ENCODE measurements at regions not wholly inside any gene's neighbourhood (a gene's known extent, or its start where the extent isn't known, plus 50 kb on each side); places are given as distances from the start of the nearest gene placed in this dataset.
"Not testable (repeated sequence)": the region's sequence is repeated elsewhere in the genome, so short reads cannot be mapped to it uniquely, and the experiment has no call there.

DNA sequence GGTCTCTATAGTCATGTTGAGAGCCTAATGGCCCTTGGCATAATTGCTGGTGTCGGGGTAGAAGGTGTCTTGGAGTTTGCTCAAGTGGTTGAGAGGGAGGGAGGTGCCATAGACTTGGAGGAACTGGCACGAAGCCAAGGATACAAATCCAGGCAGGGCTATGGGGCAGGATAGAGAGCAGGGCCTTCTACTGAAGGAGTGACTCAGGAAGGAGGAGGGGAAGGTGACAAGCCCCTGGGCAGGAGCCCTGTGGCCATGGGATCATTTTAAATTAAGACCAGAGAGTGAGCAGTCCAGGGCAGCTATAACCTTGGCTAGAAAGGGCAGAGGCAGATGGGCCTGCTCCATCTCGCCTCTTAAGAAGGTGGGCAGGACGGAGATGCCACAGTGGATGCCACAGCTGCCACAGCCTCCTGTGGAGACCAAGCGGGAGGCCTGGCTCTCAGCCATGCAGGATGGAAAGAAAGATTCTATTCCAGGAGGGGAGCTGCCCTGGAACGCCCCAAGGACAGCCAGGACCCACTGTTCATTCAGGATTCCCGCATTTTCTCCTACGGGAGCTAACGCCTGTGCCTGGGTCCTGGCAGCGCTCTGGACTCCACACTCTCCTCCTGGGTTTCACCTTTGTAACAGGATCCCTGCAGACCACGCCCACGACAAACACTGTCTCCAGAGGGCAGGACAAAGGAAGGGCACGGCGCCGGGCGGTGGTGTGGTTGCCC, 189.6 kb downstream of the KLRB1 start:
- no CpG with 5 or more reads among the region's 16 CpGs for WGBS, 10 experiments
- H3K4me3 ChIP-seq; H3K27ac ChIP-seq; ATAC-seq (replicated peaks in 6 of 8); H3K4me1 ChIP-seq (replicated peaks in 1 of 2); in situ Hi-C loops (cut with MboI; ENCODE audit: low pct_unique_long_range_greater_than_20kb in 2 of 9, low sequenced_read_pairs in 9 of 9, unreplicated experiment in 9 of 9): not testable (repeated sequence)

- in situ Hi-C loops (cut with MboI; ENCODE audit: low pct_unique_long_range_greater_than_20kb in 2 of 9, low sequenced_read_pairs in 9 of 9, unreplicated experiment in 9 of 9); H3K4me1 ChIP-seq (replicated peaks in 1 of 2); H3K4me3 ChIP-seq; ATAC-seq (replicated peaks in 6 of 8); H3K27ac ChIP-seq: not testable (repeated sequence)
- no CpG with 5 or more reads among the region's 13 CpGs for WGBS, 10 experiments
Measured at GRCh38 chr12:9417341-9417740, 190.4 kb downstream of the KLRB1 start.

DNA sequence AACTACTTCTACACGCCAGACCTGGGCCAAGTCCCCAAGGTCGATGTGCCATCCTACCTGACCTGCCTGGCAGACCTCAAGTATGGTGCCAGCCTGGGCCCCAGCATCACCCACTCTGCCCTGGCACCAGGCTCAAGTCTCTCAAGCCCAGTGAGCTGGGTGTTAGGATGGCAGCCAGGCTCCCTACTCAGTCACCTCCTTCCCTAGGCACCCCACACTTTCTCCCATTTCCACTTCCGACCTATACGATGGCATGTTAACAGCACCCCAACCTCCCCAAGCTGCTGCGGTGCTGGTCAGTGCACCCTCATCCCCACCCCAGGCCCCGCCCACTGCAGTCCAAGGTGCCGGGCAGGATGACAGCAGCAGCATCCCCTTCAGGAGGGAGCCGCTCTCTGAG, 191.4 kb downstream of the KLRB1 start:
- 95% methylated on average over 3 of the region's 8 CpGs; no CpG with 5 or more reads in 9 of the 10 experiments for WGBS, 10 experiments
- in situ Hi-C loops (cut with MboI; ENCODE audit: low pct_unique_long_range_greater_than_20kb in 2 of 9, low sequenced_read_pairs in 9 of 9, unreplicated experiment in 9 of 9); ATAC-seq (replicated peaks in 6 of 8); H3K4me1 ChIP-seq (replicated peaks in 1 of 2); H3K4me3 ChIP-seq; H3K27ac ChIP-seq: not testable (repeated sequence)

GRCh38 chr12:9415898-9416297, 191.8 kb downstream of the KLRB1 start:
- no CpG with 5 or more reads among the region's 3 CpGs for WGBS, 10 experiments
- H3K4me1 ChIP-seq (replicated peaks in 1 of 2); in situ Hi-C loops (cut with MboI; ENCODE audit: low pct_unique_long_range_greater_than_20kb in 2 of 9, low sequenced_read_pairs in 9 of 9, unreplicated experiment in 9 of 9); H3K4me3 ChIP-seq; H3K27ac ChIP-seq; ATAC-seq (replicated peaks in 6 of 8): not testable (repeated sequence)

DNA sequence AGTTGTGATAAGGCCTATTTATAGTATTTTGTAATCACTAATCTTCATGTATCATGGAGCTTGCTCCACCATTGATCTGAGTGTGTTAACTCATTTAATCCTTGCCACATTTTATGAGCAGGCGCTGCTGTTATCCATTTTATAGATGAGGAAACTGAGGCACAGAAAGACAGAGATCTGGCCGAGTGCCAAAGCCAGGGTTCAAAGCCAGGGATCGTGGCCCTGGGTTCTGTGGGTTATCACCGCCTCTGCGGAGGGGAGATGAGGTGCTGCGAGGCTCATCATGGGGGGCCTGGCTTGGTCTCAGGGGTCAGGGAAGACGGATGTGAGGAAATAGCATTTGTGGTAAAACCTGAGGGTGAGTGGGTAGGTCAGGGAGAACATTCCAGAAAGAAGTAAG, 193.9 kb downstream of the KLRB1 start:
- WGBS, 10 experiments: 100% methylated on average over 1 of the region's 7 CpGs; no CpG with 5 or more reads in 8 of the 10 experiments
- in situ Hi-C loops (cut with MboI; ENCODE audit: low pct_unique_long_range_greater_than_20kb in 2 of 9, low sequenced_read_pairs in 9 of 9, unreplicated experiment in 9 of 9); H3K4me3 ChIP-seq; H3K4me1 ChIP-seq (replicated peaks in 1 of 2); H3K27ac ChIP-seq; ATAC-seq (replicated peaks in 6 of 8): not testable (repeated sequence)

DNA sequence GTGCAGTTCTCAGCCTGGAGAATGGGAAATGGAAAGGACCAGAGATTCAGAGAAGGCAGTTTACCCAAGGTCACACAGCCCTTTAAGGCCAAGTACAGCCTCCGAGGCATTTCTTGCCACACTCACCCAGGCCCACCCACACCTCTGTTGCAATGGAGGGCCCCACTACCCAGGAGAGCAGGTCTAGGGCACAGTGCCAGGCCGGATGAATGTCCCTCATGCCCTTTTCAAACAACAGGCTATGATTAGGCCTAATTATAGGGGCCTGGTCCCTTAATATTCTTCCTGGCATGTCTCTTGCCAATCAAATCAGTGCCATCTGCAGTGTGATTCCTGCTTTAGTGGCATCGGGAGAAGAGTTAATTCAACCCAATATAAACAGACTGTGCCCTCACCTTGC, 195.3 kb downstream of the KLRB1 start:
- WGBS, 10 experiments: 60 to 100% (median 80%) methylated on average over 1 of the region's 3 CpGs; no CpG with 5 or more reads in 7 of the 10 experiments
- in situ Hi-C loops (cut with MboI; ENCODE audit: low pct_unique_long_range_greater_than_20kb in 2 of 9, low sequenced_read_pairs in 9 of 9, unreplicated experiment in 9 of 9); H3K27ac ChIP-seq: not testable (repeated sequence)

GRCh38 chr12:9411616-9412268, 196.0 kb downstream of the KLRB1 start:
- in situ Hi-C loops (cut with MboI; ENCODE audit: low pct_unique_long_range_greater_than_20kb in 2 of 9, low sequenced_read_pairs in 9 of 9, unreplicated experiment in 9 of 9); H3K27ac ChIP-seq; H3K4me3 ChIP-seq; H3K4me1 ChIP-seq (replicated peaks in 1 of 2); ATAC-seq (replicated peaks in 6 of 8): not testable (repeated sequence)
- 40 to 90% (median 69%) methylated on average over 2 to 6 of the region's 7 CpGs; no CpG with 5 or more reads in 1 of the 10 experiments for WGBS, 10 experiments

More for the DNA sequence above, 195.3 kb downstream of the KLRB1 start:
- H3K4me1 ChIP-seq (replicated peaks in 1 of 2); H3K4me3 ChIP-seq; ATAC-seq (replicated peaks in 6 of 8): not testable (repeated sequence)

- WGBS, 10 experiments: 20 to 100% (median 44%) methylated on average over 1 to 3 of the region's 4 CpGs; no CpG with 5 or more reads in 5 of the 10 experiments
- in situ Hi-C loops (cut with MboI; ENCODE audit: low pct_unique_long_range_greater_than_20kb in 2 of 9, low sequenced_read_pairs in 9 of 9, unreplicated experiment in 9 of 9); H3K4me3 ChIP-seq; H3K27ac ChIP-seq; ATAC-seq (replicated peaks in 6 of 8); H3K4me1 ChIP-seq (replicated peaks in 1 of 2): not testable (repeated sequence)
Measured at GRCh38 chr12:9407425-9407748, 199.2 kb upstream of the PZP start.

DNA sequence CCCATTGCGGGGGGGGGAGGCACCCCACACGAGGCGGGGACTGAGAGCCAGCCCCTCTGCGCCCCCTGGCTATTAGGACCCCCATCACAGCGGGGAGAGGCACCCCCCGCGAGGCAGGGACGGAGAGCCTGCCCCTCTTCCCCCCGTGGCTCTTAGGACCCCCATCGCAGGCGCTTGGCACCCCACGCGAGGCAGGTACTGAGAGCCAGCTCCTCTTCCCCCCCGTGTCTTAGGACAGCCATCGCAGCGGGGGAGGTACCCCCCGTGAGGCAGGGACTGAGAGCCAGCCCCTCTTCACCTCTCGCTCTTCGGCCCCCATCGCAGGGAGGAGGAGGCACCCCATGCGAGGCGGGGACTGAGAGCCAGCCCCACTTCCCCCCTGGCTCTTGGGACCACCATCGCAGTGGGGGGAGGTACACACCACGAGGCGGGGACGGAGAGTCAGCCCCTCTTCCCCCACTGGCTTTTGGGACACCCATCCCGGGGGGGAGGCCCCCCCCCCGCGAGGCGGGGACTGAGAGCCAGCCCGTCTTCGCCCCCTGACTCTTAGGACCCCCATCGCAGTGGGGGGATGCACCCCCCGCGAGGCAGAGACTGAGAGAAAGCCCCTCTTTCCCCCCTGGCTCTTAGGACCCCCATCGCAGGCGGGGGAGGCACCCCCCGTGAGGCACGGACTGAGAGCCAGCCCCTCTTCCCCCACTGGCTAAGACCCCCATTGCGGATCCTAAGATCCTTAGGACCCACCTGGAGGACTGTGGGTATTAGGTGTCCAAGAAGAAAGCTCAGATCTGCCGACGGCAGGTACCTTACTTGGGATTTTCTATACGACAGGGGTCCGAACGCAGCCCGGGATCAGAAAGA, 198.6 kb upstream of the PZP start:
- in situ Hi-C loops (cut with MboI; ENCODE audit: low pct_unique_long_range_greater_than_20kb in 2 of 9, low sequenced_read_pairs in 9 of 9, unreplicated experiment in 9 of 9): no loop called here
- Histone ChIP-seq H3K4me3 (no peak overlapping the region), H3K4me1 (replicated peaks in 1 of 2) (no peaks in the 10 kb centered on the region), H3K27ac (no peak overlapping the region)
- ATAC-seq (replicated peaks in 6 of 8): no peak
- 40 to 100% (median 72%) methylated on average over 1 to 4 of the region's 46 CpGs; no CpG with 5 or more reads in 5 of the 10 experiments for WGBS, 10 experiments

- H3K4me1 ChIP-seq (replicated peaks in 1 of 2): no peaks in the 10 kb centered on the region
- peak in 2 of 8 experiments; percentile 54 to 56 for ATAC-seq (replicated peaks in 6 of 8)
- WGBS, 10 experiments: 73 to 90% (median 83%) methylated on average over 2 to 5 of the region's 25 CpGs; no CpG with 5 or more reads in 7 of the 10 experiments
- in situ Hi-C loops (cut with MboI; ENCODE audit: low pct_unique_long_range_greater_than_20kb in 2 of 9, low sequenced_read_pairs in 9 of 9, unreplicated experiment in 9 of 9): no loop called here
- no peak overlapping the region for H3K27ac ChIP-seq
- no peak overlapping the region for H3K4me3 ChIP-seq
Measured at GRCh38 chr12:9405886-9406563, 197.8 kb upstream of the PZP start.

DNA sequence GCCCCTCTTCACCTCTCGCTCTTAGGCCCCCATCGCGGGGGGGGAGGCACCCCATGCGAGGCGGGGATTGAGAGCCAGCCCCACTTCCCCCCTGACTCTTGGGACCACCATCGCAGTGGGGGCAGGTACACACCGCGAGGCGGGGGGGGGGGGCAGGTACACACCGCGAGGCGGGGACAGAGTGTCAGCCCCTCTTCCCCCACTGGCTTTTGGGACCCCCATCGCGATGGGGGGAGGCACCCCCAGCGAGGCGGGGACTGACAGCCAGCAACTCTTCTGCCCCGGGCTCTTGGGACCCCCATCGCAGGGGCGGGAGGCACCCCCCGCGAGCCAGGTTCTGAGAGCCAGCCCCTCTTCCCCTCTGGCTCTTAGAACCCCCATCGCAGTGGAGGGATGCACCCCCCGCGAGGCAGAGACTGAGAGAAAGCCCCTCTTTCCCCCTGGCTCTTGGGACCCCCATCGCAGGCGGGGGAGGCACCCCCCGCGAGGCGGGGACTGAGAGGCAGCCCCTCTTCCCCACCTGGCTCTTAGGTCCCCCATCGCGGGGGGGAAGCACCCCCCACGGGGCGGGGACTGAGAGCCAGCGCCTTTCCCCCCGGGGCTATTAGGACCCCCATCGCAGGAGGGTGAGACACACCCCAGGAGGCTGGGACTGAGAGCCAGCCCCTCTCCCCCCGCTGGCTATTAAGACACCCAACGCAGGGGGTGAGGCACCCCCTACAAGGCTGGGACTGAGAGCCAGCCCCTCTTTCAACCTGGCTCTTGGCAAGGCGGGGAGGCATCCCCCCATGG, 196.5 kb upstream of the PZP start:
- no CpG with 5 or more reads among the region's 39 CpGs for WGBS, 10 experiments
- no peak for ATAC-seq (replicated peaks in 6 of 8)

DNA sequence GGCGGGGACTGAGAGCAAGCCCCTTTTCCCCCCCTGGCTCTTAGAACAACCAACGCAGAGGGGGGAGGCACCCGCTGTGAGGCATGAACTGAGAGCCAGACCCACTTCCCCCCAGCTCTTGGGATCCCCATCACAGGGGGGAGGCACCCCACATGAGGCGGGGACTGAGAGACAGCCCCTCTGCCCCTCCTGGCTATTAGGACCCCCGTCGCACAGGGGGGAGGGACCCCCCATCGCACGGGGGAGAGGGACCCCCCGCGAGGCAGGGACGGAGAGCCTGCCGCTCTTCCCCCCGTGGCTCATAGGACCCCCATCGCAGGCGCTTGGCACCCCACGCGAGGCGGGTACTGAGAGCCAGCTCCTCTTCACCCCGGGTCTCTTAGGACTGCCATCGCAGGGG, 195.8 kb upstream of the PZP start:
- peak in 1 of 8 experiments; percentile 16 for ATAC-seq (replicated peaks in 6 of 8)
- in situ Hi-C loops (cut with MboI; ENCODE audit: low pct_unique_long_range_greater_than_20kb in 2 of 9, low sequenced_read_pairs in 9 of 9, unreplicated experiment in 9 of 9): no loop called here
- no peak overlapping the region for H3K27ac ChIP-seq
- no peak overlapping the region for H3K4me3 ChIP-seq
- WGBS, 10 experiments: no CpG with 5 or more reads among the region's 20 CpGs
- no peaks in the 10 kb centered on the region for H3K4me1 ChIP-seq (replicated peaks in 1 of 2)

More for the DNA sequence above, 196.5 kb upstream of the PZP start:
- no peak overlapping the region for H3K4me3 ChIP-seq
- no peaks in the 10 kb centered on the region for H3K4me1 ChIP-seq (replicated peaks in 1 of 2)
- in situ Hi-C loops (cut with MboI; ENCODE audit: low pct_unique_long_range_greater_than_20kb in 2 of 9, low sequenced_read_pairs in 9 of 9, unreplicated experiment in 9 of 9): no loop called here
- H3K27ac ChIP-seq: no peak overlapping the region

All from motor neuron (in vitro differentiated cells).